A673 (cell line): ENCODE measurements at regions not wholly inside any gene's neighbourhood (a gene's known extent, or its start where the extent isn't known, plus 50 kb on each side); places are given as distances from the start of the nearest gene placed in this dataset.

Experiments used
- CTCF ChIP-seq: fragments of 300-800, 200-600 bp; sonication (generic); conservative IDR thresholded peaks from 2 replicates; pipeline ENCODE4 v1.5.1; 2017; ENCODE audit warnings: low read depth, mild to moderate bottlenecking, antibody characterized with exemption, low read length, moderate library complexity, mixed read lengths
- EZH2 ChIP-seq: fragments of 200-600 bp; sonication (generic); IDR thresholded peaks from 2 replicates; pipeline ENCODE4 v1.6.1; 2017; ENCODE audit warnings: borderline replicate concordance, low read depth, mild to moderate bottlenecking, mixed read lengths, antibody characterized with exemption, low read length; ENCODE audit not compliant: poor library complexity, severe bottlenecking

DNA sequence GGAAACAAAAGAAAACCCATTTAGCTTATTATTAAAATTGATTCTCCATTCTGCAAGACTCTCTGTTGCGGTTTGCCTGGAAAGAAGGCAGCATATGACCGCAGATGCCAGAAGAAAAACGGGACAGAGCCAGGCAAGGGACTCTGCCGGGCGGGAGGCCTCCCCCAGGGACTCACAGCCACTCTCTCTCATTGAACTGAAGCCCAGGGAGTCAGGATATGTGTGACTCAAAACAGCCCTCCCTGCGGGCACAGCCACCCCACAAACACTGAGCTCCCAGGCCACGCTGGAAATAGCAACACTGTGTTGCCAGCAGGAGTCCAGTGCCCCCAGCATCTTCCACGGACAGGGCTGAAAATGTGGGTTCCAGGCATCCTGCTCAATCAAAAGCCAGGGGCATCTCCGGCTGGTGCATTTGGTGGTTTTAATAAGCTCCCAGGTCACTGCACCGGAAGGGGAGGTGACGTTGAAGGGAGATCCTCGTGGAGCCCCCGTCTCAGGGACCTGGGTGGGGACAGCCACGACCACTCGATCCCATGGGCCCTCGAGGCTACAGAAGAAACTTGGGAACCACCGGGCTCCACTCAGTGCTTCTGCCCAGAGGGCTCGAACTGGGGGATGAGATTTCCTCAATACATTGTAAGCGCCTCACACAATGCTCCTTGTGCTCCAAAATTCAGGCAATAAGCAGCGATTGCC, 624.5 kb downstream of the TBC1D22A start:
- no peak for TF ChIP-seq CTCF
- no peak for TF ChIP-seq EZH2
